Activated CD4-positive, alpha-beta T cell treated with anti-CD3 and anti-CD28 coated beads, Interleukin-2, amount 10 ng/mL, durations not matched to agents 24 days and 14 days (primary cell): ENCODE measurements at regions not wholly inside any gene's neighbourhood (a gene's known extent, or its start where the extent isn't known, plus 50 kb on each side); places are given as distances from the start of the nearest gene placed in this dataset.
A peak's percentile ranks its signal among the peaks of the same experiment; 100 is the strongest.
"Not testable (repeated sequence)": the region's sequence is repeated elsewhere in the genome, so short reads cannot be mapped to it uniquely, and the experiment has no call there.

ENCODE experiments used
- DNase-seq: peaks from one replicate; pipeline ENCODE4 v3.0.0; 2022
- H3K27ac Mint-ChIP-seq: one replicate; pipeline ENCODE4 v1.8.0; 2022; ENCODE audit warnings: mild to moderate bottlenecking, mixed read lengths
- H3K27me3 Mint-ChIP-seq: one replicate; pipeline ENCODE4 v1.8.0; 2022; ENCODE audit warnings: mixed read lengths
- H3K36me3 Mint-ChIP-seq: one replicate; pipeline ENCODE4 v1.8.0; 2022; ENCODE audit warnings: low read depth, mild to moderate bottlenecking, mixed read lengths
- H3K4me1 Mint-ChIP-seq: one replicate; pipeline ENCODE4 v1.8.0; 2021; ENCODE audit warnings: mixed read lengths
- H3K4me3 Mint-ChIP-seq: one replicate; pipeline ENCODE4 v1.8.0; 2022; ENCODE audit warnings: mild to moderate bottlenecking, moderate library complexity, mixed read lengths
- H3K9me3 Mint-ChIP-seq: one replicate; pipeline ENCODE4 v1.8.0; 2021; ENCODE audit warnings: mixed read lengths
- intact Hi-C: fragments of 100-400 bp; cut with micrococcal nuclease; formaldehyde crosslinking; loops from one replicate; pipeline ENCODE4 v1.15.1; 2023

DNA sequence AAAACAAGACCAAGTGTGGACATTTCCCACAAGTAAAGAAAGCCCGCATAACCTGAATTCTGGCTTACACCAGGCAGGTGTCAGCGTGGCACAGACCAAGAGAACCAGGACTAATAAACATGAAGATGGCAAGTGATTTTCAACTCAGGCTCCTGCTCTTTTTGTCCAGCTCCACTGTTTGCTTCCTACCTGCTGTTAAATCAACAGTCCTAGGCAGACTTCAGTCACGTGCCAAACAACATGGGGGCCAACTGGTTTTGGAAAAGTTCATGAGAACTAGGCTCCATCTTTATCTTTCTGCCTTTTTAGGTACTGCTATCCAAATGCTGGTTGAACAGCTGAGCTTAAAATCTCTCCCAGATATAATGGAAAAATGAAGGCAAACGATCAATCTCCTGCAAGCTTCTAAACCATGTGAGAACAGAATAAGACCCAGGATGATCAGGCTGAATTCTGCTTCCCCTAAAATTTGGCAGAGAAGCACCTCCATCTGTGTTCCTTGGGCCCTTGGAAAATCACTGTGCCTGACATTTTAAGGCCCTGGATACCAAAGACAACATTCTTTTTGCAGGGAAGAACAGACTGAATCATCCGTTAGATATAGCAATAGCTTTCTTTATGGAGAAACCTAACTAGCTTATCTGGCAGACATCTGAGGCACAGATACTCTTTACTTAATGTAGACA lies 215.6 kb upstream of the USP15 start:
- Mint-ChIP-seq H3K4me3 (no peak overlapping the region), H3K9me3 (no peaks in the 10 kb centered on the region), H3K36me3 (no peaks in the 10 kb centered on the region), H3K27me3 (no peaks in the 10 kb centered on the region), H3K4me1 (no peaks in the 10 kb centered on the region), H3K27ac (no peak overlapping the region)
- DNase-seq = no peak
- intact Hi-C loops = no loop called here

DNA sequence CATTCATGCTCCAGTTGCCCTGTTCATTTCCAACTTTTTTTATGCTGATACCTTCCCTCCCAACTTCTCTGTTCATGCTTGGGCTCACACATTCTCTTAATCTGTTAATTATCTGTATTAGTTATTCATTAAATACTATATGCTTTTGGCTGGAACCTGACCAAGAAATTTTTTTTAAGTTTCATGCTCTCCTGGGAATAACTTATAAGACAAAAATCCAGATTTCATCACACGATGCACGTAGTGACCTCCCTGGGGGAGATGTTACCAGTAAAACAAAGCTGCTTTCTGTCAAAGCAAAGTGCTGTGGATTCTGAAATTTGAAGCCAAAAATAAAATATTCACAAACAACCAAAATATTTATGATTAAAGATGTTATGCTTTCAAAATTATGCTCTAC lies 215.0 kb upstream of the USP15 start:
- Mint-ChIP-seq H3K36me3 (no peaks in the 10 kb centered on the region), H3K9me3 (no peaks in the 10 kb centered on the region), H3K4me3 (no peak overlapping the region), H3K27me3 (no peaks in the 10 kb centered on the region), H3K27ac (no peak overlapping the region), H3K4me1 (no peaks in the 10 kb centered on the region)
- intact Hi-C loops = no loop called here
- DNase-seq = no peak

GRCh38 chr12:62050785-62051184 lies 209.4 kb upstream of the USP15 start:
- Mint-ChIP-seq H3K36me3 (no peaks in the 10 kb centered on the region), H3K27me3 (no peaks in the 10 kb centered on the region), H3K9me3 (no peaks in the 10 kb centered on the region), H3K4me1 (no peaks in the 10 kb centered on the region), H3K27ac (no peak overlapping the region), H3K4me3 (no peak overlapping the region)
- DNase-seq = no peak
- intact Hi-C loops = no loop called here

- DNase-seq = no peak
- Mint-ChIP-seq H3K36me3 (no peaks in the 10 kb centered on the region), H3K9me3 (no peaks in the 10 kb centered on the region), H3K27ac (no peak overlapping the region), H3K27me3 (peaks cover 9% of the 10 kb centered on the region), H3K4me1 (no peaks in the 10 kb centered on the region), H3K4me3 (no peak overlapping the region)
- intact Hi-C loops = no loop called here
Observed at GRCh38 chr12:62069976-62070375, 190.2 kb upstream of the USP15 start.

DNA sequence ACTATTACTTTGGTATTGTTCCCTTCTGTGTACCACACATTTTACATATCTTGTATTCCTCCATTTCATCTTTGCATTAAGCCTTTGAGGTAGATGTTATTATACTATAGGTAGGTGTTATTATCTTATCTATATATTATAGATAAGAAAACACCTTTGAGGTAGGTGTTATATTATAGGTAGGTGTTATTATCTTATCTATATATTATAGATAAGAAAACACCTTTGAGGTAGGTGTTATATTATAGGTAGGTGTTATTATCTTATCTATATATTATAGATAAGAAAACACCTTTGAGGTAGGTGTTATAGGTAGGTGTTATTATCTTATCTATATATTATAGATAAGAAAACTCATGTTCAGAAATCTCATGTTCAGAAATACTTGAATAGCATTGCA lies 187.0 kb upstream of the USP15 start:
- DNase-seq, H3K27ac Mint-ChIP-seq, H3K4me3 Mint-ChIP-seq, intact Hi-C loops, H3K9me3 Mint-ChIP-seq, H3K36me3 Mint-ChIP-seq, H3K27me3 Mint-ChIP-seq, H3K4me1 Mint-ChIP-seq: not testable (repeated sequence)

DNA sequence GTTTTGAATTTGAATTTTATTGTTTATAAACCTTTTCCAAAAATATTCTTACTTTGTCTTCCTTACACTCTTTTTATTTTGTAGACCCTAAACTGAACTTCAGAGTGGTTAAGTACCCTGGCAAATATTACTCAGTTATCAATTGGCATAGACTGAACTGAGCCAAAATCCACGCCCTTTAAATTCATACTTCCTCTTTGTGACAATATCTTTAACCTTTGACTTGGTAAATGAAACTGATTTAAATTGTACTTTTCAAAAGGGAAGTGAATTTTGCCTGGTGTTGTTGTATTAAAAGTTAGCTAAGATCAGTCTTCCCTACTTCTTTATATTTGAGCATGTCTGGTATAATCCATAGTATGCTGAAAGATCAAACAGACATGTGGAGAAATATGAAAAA lies 184.3 kb upstream of the USP15 start:
- Mint-ChIP-seq H3K9me3 (no peaks in the 10 kb centered on the region), H3K27me3 (no peaks in the 10 kb centered on the region), H3K36me3 (no peaks in the 10 kb centered on the region), H3K4me3 (no peak overlapping the region), H3K27ac (no peak overlapping the region), H3K4me1 (no peaks in the 10 kb centered on the region)
- no peak for DNase-seq
- intact Hi-C loops = no loop called here

DNA sequence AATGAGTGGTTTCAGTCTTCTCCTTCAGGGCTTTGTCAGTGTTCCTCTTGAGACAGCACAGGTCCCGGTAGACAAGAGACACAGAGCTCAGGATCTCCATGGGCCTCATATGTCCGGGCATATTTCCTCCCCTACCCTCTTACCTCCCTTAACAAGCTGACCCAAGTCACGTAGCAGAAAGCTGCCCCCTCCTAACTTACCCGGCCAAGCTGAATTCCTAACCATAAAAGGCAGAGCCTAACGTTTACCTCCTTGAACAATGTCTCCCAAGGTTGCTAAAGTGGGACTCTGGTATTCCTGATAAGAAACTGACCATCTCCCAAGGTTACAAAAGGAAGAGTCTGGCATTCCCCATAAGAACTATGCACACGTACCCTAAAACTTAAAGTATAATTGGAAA lies 182.2 kb upstream of the USP15 start:
- no peaks in the 10 kb centered on the region for H3K27me3 Mint-ChIP-seq

DNA sequence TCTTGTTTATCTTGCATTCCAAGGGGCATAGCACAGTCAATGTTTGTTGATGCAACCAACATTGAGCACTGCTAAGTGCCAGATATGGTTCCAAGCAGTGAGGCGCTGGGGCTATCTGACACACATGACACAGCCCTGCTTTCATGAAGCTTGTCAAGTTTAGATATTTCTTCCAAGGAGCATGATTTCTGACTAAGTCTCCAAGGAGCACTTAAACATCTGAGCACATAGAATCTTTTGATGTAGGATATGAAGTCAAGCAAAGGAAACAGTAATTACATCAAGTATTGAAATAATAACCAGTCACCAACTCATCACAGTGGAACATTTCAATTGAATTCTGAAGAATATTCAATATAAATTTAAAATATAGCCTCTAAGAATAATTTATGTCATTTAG lies 177.8 kb upstream of the USP15 start:
- no peak for DNase-seq
- H3K27me3 Mint-ChIP-seq = peaks cover 4% of the 10 kb centered on the region
- no peaks in the 10 kb centered on the region for H3K9me3 Mint-ChIP-seq
- H3K36me3 Mint-ChIP-seq = no peaks in the 10 kb centered on the region
- no peak overlapping the region for H3K27ac Mint-ChIP-seq
- H3K4me1 Mint-ChIP-seq = no peaks in the 10 kb centered on the region
- intact Hi-C loops = no loop called here
- H3K4me3 Mint-ChIP-seq = no peak overlapping the region

More for the DNA sequence above, 182.2 kb upstream of the USP15 start:
- Mint-ChIP-seq H3K9me3 (no peaks in the 10 kb centered on the region), H3K36me3 (no peaks in the 10 kb centered on the region), H3K4me3 (no peak overlapping the region), H3K27ac (no peak overlapping the region), H3K4me1 (no peaks in the 10 kb centered on the region)
- intact Hi-C loops = no loop called here
- DNase-seq = no peak

DNA sequence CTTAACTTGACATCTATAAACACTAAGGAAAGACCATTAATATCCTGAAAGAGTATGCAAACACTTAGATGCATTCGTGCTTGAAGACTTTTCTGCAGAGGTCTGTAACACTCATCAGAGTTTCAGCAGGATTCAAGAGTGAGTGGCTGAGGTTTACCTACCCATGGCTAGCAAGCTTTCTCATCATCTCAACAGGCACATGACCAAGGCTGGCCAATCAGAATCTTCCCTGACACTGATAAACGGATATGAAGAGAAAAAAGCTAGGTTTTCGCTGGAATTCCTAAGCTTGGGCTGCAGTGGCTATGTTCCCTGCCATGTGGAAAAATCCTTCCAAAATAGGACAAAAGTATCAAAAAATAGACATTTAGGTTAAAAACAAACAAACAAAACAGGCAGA lies 162.1 kb upstream of the USP15 start:
- Mint-ChIP-seq H3K4me1 (no peaks in the 10 kb centered on the region), H3K27me3 (no peaks in the 10 kb centered on the region), H3K27ac (no peak overlapping the region), H3K4me3 (no peak overlapping the region), H3K36me3 (no peaks in the 10 kb centered on the region), H3K9me3 (no peaks in the 10 kb centered on the region)
- no peak for DNase-seq
- intact Hi-C loops = no loop called here

DNA sequence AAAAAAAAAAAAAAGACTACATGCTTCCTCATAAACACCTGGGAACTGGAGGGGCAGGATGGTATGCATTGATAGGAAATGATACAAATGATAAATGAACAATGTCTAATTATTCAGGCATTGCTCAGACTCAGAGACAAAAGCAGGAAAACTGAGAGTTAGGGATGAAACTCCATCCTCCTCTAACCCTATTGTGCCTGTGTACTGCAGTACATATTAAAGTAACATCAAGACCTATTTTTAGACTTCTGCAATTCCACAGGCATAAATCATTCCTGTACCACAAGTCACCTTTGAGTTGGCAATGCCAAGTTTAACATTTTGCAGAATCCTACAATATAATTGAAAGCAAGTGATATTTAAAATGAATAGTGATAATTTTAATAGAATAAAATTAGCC lies 156.5 kb upstream of the USP15 start:
- no peak overlapping the region for H3K27ac Mint-ChIP-seq
- DNase-seq = no peak
- no peaks in the 10 kb centered on the region for H3K4me1 Mint-ChIP-seq
- no peaks in the 10 kb centered on the region for H3K36me3 Mint-ChIP-seq
- peaks cover 4% of the 10 kb centered on the region for H3K27me3 Mint-ChIP-seq
- no peak overlapping the region for H3K4me3 Mint-ChIP-seq
- intact Hi-C loops = no loop called here
- no peaks in the 10 kb centered on the region for H3K9me3 Mint-ChIP-seq

DNA sequence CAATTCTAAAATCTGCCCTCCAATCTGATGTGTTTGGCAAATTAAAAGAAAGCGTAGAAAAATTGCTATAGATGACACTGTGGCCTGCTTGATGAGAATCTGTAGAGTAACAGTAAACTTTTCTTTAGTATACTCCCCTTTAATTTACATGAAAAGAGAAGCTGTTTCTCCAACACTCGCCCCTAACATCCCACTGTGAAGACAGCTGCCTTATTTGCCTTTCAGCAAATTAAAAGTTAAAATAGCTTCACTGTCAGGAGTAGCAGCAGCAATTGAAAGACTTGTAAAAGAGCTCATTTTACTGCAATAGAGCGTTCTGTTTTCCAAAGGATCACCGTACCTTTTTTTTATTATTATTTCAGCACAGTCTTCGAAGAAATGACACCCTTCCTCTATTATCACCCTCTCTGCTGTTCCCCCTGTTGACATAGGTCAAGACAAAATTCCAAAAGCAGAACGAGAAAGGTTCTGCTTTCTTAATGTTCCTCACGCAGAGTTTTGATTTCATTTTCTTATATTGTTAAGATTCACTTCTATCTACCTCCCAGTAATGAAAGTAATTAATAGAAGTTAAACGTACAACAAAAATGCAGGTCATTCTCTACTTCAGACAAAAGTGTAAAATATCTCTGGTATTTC lies 153.5 kb upstream of the USP15 start:
- DNase-seq = no peak
- Mint-ChIP-seq H3K4me3 (no peak overlapping the region), H3K9me3 (no peaks in the 10 kb centered on the region), H3K4me1 (no peaks in the 10 kb centered on the region), H3K27ac (no peak overlapping the region), H3K36me3 (no peaks in the 10 kb centered on the region), H3K27me3 (peaks cover 13% of the 10 kb centered on the region)
- intact Hi-C loops = no loop called here

GRCh38 chr12:62113366-62114011 lies 146.7 kb upstream of the USP15 start:
- intact Hi-C loops = no loop called here
- Mint-ChIP-seq H3K36me3 (no peaks in the 10 kb centered on the region), H3K27ac (no peak overlapping the region), H3K4me1 (no peaks in the 10 kb centered on the region), H3K27me3 (peaks cover 12% of the 10 kb centered on the region), H3K9me3 (no peaks in the 10 kb centered on the region), H3K4me3 (no peak overlapping the region)
- DNase-seq = no peak

- no peak for DNase-seq
- H3K27ac Mint-ChIP-seq = no peak overlapping the region
- no peak overlapping the region for H3K4me3 Mint-ChIP-seq
- H3K9me3 Mint-ChIP-seq = no peaks in the 10 kb centered on the region
- no peaks in the 10 kb centered on the region for H3K4me1 Mint-ChIP-seq
- intact Hi-C loops = no loop called here
- peaks cover 3% of the 10 kb centered on the region for H3K27me3 Mint-ChIP-seq
- no peaks in the 10 kb centered on the region for H3K36me3 Mint-ChIP-seq
Observed at GRCh38 chr12:62116986-62117385, 143.2 kb upstream of the USP15 start.

- Mint-ChIP-seq H3K27ac (no peak overlapping the region), H3K36me3 (no peaks in the 10 kb centered on the region), H3K9me3 (no peaks in the 10 kb centered on the region), H3K4me1 (no peaks in the 10 kb centered on the region), H3K27me3 (peaks cover 11% of the 10 kb centered on the region), H3K4me3 (no peak overlapping the region)
- DNase-seq = peak; percentile 74
- intact Hi-C loops = loop anchor here (1.0 kb wide), 1 partner anchor 69 kb away; a partner anchor contains a TSS
Observed at GRCh38 chr12:62123721-62124203, 136.4 kb upstream of the USP15 start.
